Non-pigmented ciliary epithelial cell (primary cell): ENCODE measurements at regions not wholly inside any gene's neighbourhood (a gene's known extent, or its start where the extent isn't known, plus 50 kb on each side); places are given as distances from the start of the nearest gene placed in this dataset.

Experiments used
- DNase-seq: peaks from one replicate; pipeline ENCODE4 v3.0.0-alpha.2; 2010; ENCODE audit warnings: low read depth

DNA sequence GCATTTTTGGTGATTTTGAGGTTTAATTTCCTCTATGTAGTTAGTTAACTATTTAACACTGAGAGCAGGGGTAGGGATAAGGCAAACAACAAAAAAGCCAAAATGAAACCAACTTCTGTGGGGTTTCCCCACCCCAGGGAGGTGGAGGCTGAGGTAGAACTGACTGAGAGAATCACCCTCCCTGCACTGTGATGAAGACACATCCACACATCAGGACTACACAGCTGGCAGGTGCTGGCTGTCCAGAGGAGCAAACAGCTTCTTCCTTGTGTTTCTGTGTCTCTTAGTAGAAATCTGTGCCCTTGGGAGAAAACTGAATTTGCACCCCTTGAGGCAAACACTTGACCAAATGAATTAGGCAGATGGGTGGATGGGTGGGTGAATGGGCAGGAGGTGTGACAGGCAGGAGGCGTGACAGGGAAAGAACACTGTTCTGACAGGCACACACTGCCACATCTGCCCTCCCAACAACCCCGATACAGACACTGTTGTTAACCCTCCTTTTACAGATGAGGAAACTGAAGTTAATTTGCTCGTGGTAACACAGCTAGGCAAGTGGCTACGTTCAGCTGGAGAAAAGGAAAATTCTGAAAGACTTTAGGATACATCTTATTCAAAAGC, 62.9 kb upstream of the AMZ2 start:
- DNase-seq = no peak

DNA sequence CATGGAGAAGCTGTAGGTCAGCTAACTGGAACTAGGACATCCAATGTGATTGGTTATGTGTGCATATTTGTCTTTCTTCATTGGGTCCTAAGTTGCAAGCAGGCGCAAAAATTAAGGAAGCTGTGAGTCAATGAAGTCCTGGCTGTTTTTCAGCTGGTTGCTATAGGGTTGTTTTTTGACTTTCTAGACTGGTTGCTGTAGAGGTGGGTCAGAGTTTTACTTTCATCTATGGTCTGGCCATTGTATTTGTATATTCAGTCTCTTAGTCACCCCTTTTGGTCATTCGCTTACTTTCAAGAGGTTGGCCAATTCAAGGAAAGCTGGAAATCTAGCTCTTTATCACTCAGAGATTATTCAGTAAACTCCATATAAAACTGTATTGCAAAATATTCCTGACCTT, 62.0 kb upstream of the AMZ2 start:
- no peak for DNase-seq

DNA sequence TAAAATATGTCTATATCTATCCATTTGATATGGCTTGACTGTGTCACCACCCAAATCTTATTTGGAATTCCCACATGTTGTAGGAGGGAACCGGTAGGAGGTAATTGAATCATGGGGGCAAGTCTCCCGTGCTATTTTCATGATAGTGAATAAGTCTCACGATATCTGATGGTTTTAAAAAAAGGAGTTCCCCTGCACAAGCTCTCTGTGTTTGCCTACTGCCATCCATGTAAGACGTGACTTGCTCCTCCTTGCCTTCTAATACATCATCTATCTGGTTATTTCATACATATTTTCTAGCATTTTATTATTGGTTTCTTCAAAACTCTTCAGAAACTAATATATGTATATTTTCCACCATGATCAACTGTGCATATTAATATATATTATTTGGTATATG, 57.3 kb upstream of the AMZ2 start:
- DNase-seq = no peak

DNA sequence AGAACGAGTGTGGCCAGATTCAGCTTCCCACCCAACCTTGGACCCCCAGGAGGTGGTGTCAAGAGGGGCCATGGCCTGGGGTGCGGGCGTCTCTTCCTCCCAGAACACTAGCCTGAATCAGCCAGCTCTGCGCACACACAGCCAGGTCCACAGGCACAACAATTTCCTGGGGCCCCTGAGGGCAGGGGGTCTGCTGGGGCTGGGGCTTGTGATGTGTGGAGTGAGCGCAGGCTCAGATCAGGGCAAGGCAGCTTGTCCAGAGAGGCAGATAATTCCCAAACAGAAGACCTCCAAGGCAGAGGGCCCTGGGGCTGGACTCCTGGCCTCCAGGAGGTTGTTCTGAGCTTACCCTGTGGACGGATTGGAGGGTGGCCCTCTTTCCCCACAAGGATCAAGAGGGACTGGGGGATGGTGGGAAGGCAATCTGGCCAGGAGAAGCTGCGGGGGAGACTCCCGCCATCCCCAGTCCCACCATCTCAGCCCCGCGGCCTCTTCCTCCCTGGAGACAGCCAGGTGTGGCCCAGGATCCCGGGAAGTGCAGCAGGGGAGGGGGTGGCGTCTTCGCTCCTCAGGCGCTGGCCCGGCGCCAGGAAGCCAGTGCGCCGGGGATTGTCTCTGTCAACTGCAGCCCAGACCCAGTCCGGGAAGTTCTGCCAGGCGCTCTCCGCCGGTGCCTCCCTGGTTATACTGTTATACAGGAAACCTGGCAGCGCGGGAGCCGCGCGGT, 52.0 kb upstream of the AMZ2 start:
- no peak for DNase-seq

DNA sequence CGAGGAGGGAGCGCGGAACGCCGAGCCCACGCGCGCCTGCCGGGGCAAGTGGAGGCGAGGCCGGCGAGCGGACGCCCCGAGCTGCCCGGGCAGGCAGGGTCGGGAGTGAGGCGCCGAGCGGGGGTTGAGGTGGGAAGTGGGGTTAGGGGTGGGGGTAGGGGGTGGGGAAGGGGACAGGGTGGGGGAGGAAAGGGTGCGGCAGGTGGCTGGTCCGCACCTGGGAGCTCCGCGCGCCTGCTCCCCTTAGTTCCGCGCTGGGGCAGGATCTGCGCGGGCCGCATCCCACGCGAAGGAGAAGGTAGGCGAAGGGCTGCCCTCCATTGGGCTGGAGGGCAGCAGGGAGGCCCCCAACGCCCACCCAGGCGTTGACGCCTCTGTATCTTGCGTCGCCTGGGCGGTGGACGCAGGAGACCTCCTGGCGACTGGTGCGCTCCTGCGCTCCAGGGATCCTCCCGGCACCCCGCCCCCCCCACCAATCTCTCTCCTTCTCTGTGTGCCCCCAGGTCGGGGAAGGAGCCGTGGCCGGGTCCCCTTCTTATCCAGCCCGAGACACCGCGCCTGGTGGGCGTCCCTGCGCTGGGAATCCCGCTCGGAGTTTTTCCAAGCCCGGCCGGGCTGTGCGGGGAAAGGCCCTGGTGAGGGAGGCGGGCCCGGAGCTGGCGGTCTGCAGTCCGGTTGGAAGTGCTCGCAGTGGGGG, 51.3 kb upstream of the AMZ2 start:
- no peak for DNase-seq

DNA sequence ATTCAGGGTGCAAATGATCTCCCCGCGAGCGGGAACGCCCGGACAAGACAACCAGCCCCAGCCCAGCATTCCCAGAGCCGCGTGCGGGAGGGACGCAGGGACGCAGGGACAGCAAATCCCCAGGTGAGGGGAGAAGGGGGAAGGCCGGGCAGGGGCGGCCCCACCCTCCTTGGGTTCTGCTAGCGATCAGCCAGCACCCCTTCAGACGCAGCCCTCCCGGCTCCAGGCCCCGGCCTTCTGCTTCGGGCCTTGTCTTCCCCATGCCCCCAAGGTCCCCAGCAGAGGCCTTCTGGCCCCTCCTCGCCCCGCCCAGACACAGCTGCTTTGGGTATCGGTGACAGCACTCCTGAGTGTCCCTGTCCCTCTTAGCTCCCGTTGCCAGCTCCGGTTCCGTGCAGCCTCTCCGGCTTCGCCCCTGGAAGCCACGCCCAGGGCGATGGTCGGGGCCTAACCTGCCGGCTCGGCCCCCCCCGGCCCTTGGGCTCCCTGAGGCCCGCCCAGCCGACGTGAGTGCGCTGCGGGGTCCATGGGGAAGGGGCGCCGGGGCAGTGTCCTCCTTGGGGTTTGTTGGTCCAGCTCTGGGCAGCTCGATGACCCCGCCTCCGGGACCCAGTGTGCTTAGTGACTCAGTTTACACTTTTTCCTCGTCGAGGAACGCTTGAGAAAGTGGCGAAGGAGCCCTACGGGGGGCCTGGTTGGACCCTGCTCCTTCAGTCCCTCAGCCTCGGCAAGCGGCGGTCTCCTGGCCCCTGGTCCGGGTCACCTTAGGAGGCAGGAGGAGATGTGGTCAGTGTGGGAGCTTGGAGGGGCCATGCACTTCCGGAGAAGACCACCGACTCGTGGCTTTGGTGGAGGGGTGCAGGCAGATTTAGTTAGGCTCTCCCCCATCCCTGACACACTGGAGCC, 50.5 kb upstream of the AMZ2 start:
- no peak for DNase-seq

DNA sequence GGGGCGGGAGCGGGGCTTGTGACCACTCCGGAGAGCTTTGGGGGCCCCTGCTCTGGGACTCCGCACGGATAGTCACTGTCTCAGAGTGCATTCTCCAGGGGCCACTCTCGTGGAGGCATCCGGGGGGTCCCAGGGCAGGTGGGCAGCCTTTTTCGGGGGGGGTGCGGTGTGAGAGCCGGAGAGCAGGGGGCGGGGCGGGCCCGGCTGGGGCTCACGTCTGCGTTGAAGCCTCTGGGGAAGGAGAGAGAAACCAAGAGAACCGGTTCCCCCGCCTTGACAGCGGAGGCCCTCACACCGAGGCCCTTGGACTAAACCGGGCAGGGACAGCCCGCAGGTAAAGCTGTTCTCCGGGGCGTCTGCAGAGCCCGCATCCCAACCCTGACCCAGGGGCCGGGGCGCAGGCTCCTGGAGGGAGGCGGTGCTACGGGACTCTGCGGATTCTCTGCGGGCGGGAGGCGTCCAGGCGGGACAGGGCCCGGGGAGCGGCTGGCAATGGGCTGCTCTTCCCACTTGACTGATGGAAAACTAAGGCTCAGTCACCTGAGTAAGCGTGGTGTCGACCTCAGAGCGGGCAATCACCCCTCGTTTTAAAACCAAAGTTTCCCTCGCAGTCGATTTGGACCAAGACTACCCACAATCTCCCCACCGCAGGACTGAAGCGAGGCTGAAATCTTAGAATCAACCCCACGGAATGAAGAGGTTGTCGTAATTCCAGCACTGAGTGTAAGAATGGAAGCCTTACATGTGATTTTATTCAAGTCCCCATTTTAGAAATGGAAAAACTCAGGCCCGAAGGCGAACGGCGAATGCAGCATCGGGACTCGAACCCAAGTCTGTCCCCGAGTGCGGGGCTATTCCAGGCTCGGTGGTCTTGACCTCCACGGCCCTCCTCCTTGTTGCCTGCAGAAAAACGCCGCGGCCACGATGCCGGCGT, 49.6 kb upstream of the AMZ2 start:
- no peak for DNase-seq
